IPS DF 6.9 (cell line): ENCODE measurements at regions not wholly inside any gene's neighbourhood (a gene's known extent, or its start where the extent isn't known, plus 50 kb on each side); places are given as distances from the start of the nearest gene placed in this dataset.

Experiments used
- DNase-seq: peaks from one replicate; pipeline ENCODE4 v3.0.0-alpha.2; 2013; ENCODE audit warnings: low read depth, low spot score
- H3K27ac ChIP-seq: one replicate; pipeline ENCODE4 v1.5.1; 2013; ENCODE audit warnings: low read length, control low read depth
- H3K27me3 ChIP-seq: 2 replicates; pipeline ENCODE4 v1.6.1; 2013; ENCODE audit warnings: mild to moderate bottlenecking, low read length; ENCODE audit not compliant: control insufficient read depth, insufficient read depth
- H3K36me3 ChIP-seq: 2 replicates; pipeline ENCODE4 v1.6.1; 2013; ENCODE audit warnings: low read length; ENCODE audit not compliant: control insufficient read depth, insufficient read depth
- H3K4me1 ChIP-seq: 2 replicates; pipeline ENCODE4 v1.6.1; 2013; ENCODE audit warnings: low read length; ENCODE audit not compliant: control insufficient read depth, insufficient read depth
- H3K4me3 ChIP-seq: 2 replicates; pipeline ENCODE4 v1.5.1; 2013; ENCODE audit warnings: mild to moderate bottlenecking, low read length
- H3K9me3 ChIP-seq: 2 replicates; pipeline ENCODE4 v1.6.1; 2013; ENCODE audit warnings: low read length, inconsistent platforms; ENCODE audit not compliant: control insufficient read depth, insufficient read depth
- WGBS: extraction: QIAGEN DNeasy Blood & Tissue Kit; methylation state at CpG from one replicate; pipeline ENCODE4 v1.1.7; 2013; ENCODE audit warnings: mixed read lengths, missing lambda C conversion rate; ENCODE audit not compliant: insufficient read length, insufficient coverage; 5-methylcytosine and 5-hydroxymethylcytosine counted together

DNA sequence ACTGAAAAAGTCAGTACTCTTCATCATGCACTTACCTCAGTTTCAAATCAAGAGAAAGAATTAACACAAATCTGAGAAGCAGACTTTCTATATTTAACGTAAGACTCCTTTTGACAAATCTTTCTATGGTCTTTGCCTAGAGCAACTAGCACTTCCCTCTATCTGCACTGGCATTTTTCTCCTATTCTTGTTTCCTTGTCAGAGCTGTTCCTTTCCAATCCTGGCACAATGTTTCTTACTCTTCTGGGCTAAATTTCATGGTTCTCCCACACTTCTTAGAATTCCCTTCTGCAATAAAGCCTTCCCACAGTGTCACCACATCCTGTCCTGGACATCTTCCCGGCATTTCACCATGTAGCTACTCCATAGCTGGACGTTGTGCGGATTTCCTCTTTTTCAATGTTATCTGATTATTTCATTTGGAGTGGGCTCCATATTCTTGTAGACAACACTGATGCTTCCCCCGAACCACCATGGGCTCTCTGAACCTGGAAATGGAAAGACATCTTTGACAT is 144.7 kb upstream of the CTNNA2 start:
- no peak for DNase-seq
- no peaks in the 10 kb centered on the region for H3K9me3 ChIP-seq
- H3K27ac ChIP-seq, result no peak overlapping the region
- H3K4me3 ChIP-seq, result no peak overlapping the region
- H3K27me3 ChIP-seq, result no peaks in the 10 kb centered on the region
- no peaks in the 10 kb centered on the region for H3K36me3 ChIP-seq
- no peaks in the 10 kb centered on the region for H3K4me1 ChIP-seq
- WGBS, result no CpG with 5 or more reads among the region's 5 CpGs

DNA sequence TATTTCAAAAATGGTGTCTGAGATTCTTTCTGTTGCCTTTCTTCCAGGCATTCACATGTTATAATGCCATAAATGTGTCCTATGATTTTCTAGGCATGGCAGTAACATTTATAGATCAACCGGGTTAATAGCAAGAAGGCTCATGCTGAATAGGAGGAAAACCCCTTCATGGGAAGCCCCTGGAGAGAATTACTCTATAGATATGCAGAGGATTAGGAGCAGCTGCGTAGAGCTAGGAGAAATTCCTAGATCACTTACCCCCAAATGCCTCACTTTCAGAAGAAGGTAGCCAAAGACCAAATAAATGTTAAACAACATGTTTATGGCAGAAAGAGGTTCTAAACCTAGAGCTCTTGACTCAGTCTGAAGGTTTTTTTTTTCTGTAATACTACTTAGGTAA is 153.4 kb upstream of the CTNNA2 start:
- Histone ChIP-seq H3K27ac (no peak overlapping the region), H3K27me3 (no peaks in the 10 kb centered on the region), H3K36me3 (no peaks in the 10 kb centered on the region), H3K9me3 (no peaks in the 10 kb centered on the region), H3K4me1 (no peaks in the 10 kb centered on the region; the same call in 1 of the 2 replicates), H3K4me3 (no peak overlapping the region)
- no CpG with 5 or more reads among the region's 2 CpGs for WGBS
- DNase-seq, result no peak

DNA sequence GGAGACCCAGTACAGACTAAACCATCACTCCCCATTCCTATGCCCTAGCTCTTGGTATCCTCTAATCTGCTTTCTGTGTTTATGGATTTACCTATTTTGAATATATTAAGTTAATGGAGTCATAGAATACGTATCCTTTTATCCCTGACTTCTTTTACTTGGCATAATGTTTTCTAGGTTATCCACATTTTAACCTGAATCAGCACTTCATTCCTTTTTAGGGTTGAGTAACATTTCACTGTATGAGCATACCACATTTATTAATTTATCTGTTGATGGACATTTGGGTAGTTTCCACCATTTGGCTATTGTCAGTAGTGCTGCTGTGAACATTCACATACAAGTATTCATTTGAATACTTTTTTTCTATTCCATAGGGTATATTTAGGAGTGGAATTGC is 157.3 kb upstream of the CTNNA2 start:
- no peaks in the 10 kb centered on the region for H3K9me3 ChIP-seq
- no CpG with 5 or more reads among the region's 1 CpG for whole genome bisulfite sequencing
- no peak for DNase-seq
- no peaks in the 10 kb centered on the region for H3K4me1 ChIP-seq
- H3K27me3 ChIP-seq, result no peaks in the 10 kb centered on the region
- no peaks in the 10 kb centered on the region for H3K36me3 ChIP-seq
- no peak overlapping the region for H3K27ac ChIP-seq
- H3K4me3 ChIP-seq, result no peak overlapping the region

DNA sequence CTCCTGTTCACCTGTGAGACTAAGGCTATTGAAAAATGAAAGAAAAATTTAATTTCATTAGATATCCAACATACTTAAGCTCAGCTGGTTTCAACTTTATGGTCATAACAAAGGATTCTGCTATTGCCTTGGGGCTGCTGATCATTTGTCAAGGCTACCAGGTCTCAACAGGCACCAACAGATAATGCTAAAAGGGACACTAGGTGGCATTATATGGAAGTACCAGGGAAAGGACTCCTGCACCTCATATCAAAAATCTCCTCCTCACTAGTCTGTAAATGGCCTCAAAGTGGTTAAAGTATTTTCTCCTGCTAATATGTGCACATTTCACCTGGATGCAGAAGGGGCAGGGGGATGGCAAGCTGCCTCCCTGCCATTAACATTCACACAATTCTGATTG is 167.9 kb upstream of the REG3A start:
- Histone ChIP-seq H3K9me3 (no peaks in the 10 kb centered on the region), H3K4me3 (no peak overlapping the region), H3K4me1 (no peaks in the 10 kb centered on the region), H3K27ac (no peak overlapping the region), H3K36me3 (no peaks in the 10 kb centered on the region), H3K27me3 (no peaks in the 10 kb centered on the region)
- DNase-seq, result no peak

DNA sequence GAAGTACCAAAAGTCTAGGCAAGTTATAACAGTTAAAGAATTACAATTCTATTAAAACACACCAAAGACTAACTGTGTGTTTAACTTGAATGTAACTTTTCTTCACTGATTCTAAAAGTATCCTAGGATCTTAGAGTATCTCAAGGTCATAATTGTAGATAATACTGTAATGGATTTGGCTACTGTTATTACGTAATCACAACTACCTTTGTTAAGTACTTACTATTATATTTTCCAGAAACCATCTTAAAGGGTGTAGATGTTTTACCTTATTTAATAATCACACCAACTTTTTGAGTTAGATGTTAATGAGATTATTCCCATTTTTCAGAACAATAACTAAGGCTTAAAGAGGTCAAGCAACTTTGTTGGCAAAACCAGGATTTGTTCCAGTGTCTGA is 161.3 kb upstream of the REG3A start:
- no peaks in the 10 kb centered on the region for H3K4me1 ChIP-seq
- DNase-seq, result no peak
- no CpG with 5 or more reads among the region's 1 CpG for WGBS

DNA sequence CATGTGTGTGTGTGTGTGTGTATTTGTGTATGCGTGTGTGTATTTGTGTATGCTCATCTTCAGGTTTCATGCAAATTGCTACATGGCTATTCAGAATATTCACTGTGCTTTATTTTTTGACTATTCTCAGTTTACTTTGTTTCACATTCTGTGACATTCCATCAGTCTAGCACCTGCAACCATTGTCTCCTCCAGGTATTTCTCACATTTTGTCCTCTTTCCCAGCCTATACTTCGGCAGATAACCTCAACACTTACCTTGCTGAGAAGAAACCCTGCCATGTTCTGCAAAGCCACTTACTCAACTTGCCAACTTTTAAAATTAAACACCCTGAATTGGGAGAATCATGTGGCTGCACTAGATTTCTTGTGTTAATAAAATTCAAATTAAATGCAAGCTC is 135.4 kb upstream of the REG3A start:
- H3K27ac ChIP-seq, result no peak overlapping the region
- no peaks in the 10 kb centered on the region for H3K9me3 ChIP-seq
- H3K4me1 ChIP-seq, result no peaks in the 10 kb centered on the region
- no peak overlapping the region for H3K4me3 ChIP-seq
- DNase-seq, result no peak
- no peaks in the 10 kb centered on the region for H3K36me3 ChIP-seq
- no CpG with 5 or more reads among the region's 2 CpGs for WGBS
- no peaks in the 10 kb centered on the region for H3K27me3 ChIP-seq

More for the DNA sequence above, 161.3 kb upstream of the REG3A start:
- Histone ChIP-seq H3K27me3 (no peaks in the 10 kb centered on the region), H3K27ac (no peak overlapping the region), H3K36me3 (no peaks in the 10 kb centered on the region), H3K9me3 (no peaks in the 10 kb centered on the region), H3K4me3 (no peak overlapping the region)

DNA sequence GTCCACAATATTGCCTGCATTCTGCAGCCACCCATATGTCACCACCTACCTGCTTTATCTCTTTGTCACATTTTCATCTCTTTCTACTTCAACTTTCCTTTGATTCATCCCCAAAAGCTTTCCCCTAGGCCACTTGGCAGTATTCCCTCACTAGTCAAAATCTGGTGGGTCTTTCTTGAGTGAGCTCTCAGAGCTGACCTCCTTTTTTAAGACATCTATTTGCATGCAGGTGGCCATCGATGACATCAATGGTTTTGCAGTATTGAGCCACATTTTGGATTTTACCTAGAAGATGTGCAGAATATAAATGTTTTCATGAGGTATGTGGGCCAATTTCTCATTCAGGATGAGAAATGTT is 133.4 kb upstream of the REG3A start:
- Histone ChIP-seq H3K4me3 (no peak overlapping the region), H3K27ac (no peak overlapping the region), H3K4me1 (no peaks in the 10 kb centered on the region), H3K36me3 (no peaks in the 10 kb centered on the region), H3K27me3 (no peaks in the 10 kb centered on the region), H3K9me3 (no peaks in the 10 kb centered on the region)
- WGBS, result no CpG with 5 or more reads among the region's 1 CpG
- no peak for DNase-seq

DNA sequence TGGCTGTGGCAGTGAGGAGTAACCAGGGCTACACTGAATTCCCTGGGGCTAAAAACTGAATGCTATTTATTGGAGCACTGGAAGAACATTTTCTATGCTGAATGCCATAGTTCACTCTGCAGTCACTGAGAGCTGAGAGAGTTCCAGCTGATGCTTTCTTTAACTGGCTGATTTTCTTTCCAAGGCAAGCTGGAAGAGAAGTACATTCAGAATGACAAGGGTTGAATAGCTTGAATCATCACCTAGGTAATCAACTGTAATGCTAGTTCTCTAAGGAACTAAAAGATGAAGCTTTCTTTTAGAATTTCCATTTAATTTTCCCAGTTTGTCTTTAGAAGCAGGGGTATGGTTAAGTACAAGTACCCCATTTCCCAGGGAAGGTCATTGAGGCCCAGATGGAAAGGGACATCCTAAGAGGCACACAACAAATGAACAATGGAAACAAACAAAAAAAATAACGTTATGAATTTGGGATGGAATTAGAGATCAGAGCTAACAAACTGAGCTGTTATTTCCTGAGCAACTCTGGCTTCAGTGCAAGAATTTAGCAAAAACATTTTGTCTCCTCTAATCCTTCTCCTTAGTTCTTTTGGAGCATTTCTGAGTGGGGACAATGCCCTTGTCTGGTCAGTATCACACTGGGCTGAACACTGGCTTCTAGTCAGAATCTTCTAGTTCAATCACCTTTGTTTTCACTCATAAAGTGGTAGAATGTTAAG is 132.8 kb upstream of the REG3A start:
- no CpG with 5 or more reads among the region's 1 CpG for WGBS
- no peak overlapping the region for H3K4me3 ChIP-seq
- no peaks in the 10 kb centered on the region for H3K9me3 ChIP-seq
- H3K27ac ChIP-seq, result no peak overlapping the region
- no peaks in the 10 kb centered on the region for H3K4me1 ChIP-seq
- DNase-seq, result no peak
- no peaks in the 10 kb centered on the region for H3K27me3 ChIP-seq
- H3K36me3 ChIP-seq, result no peaks in the 10 kb centered on the region

DNA sequence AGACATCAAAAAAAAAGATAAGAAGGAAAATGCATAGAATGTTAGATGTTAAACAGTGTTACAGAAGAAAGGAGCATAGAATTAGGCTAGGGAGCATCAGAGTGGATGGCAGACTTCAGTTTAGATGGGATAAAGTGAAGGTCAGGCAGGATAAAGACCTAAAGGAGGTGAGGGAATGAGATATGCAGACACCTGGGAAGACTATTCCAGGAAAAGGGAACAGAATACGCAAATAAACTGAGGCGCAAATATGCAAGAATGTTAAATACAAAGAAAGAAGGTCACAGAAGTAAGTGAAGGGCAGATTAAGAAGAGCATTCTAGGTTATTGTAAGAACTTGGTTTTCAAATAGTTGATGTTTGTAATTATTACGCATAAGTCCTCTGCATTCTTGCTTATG is 116.3 kb upstream of the REG3A start:
- Histone ChIP-seq H3K27me3 (no peaks in the 10 kb centered on the region), H3K9me3 (no peaks in the 10 kb centered on the region), H3K4me1 (peaks cover 6% of the 10 kb centered on the region; the same call in 1 of the 2 replicates), H3K4me3 (no peak overlapping the region), H3K27ac (no peak overlapping the region), H3K36me3 (no peaks in the 10 kb centered on the region)
- no CpG with 5 or more reads among the region's 3 CpGs for WGBS
- no peak for DNase-seq

DNA sequence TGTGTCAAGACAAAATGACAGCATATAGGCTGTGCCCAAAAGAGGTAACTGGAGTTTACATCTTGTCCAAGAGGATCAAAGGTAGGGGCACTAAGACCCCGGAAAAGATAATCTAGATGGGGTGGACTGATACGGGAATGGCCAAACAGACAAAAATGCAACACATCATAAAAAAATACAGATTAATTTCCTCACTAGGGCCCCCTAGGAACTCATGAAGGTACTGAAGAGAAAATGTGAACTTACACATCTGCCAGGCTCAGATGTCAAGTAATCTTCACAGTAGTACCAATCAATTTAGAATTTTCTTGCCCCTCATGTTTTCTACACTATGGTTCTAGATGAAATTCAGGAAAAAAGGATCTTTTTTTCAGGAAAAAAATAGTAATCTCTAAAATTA is 115.6 kb upstream of the REG3A start:
- Histone ChIP-seq H3K4me3 (no peak overlapping the region), H3K36me3 (no peaks in the 10 kb centered on the region), H3K4me1 (peaks cover 6% of the 10 kb centered on the region; the same call in 1 of the 2 replicates), H3K9me3 (no peaks in the 10 kb centered on the region), H3K27ac (no peak overlapping the region), H3K27me3 (no peaks in the 10 kb centered on the region)
- DNase-seq, result no peak
- WGBS, result no CpG with 5 or more reads among the region's 2 CpGs

DNA sequence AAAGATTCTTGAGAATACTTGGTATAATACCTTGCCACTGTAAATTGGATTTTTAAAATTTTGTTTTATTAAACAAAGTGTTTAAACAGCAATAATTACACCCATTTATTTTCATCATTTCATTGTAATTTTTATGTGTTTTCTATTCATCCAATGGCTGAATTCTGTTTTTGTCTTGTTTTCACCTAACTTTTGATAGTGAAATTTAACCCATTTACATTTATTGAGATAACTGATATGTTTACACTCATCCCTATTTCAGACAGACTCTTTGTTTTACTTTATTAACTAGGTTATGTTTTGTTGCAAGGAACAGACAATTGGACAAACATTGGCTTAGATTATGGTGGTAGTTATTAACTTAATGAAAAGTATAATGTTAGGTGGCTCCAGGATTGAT is 113.1 kb upstream of the REG3A start:
- Histone ChIP-seq H3K4me3 (no peak overlapping the region), H3K27me3 (no peaks in the 10 kb centered on the region), H3K9me3 (no peaks in the 10 kb centered on the region), H3K4me1 (peaks cover 6% of the 10 kb centered on the region; the same call in 1 of the 2 replicates), H3K36me3 (no peaks in the 10 kb centered on the region), H3K27ac (no peak overlapping the region)
- no peak for DNase-seq
